ENCODE measurements at regions not wholly inside any gene's neighbourhood (a gene's known extent, or its start where the extent isn't known, plus 50 kb on each side); places are given as distances from the start of the nearest gene placed in this dataset.

DNA sequence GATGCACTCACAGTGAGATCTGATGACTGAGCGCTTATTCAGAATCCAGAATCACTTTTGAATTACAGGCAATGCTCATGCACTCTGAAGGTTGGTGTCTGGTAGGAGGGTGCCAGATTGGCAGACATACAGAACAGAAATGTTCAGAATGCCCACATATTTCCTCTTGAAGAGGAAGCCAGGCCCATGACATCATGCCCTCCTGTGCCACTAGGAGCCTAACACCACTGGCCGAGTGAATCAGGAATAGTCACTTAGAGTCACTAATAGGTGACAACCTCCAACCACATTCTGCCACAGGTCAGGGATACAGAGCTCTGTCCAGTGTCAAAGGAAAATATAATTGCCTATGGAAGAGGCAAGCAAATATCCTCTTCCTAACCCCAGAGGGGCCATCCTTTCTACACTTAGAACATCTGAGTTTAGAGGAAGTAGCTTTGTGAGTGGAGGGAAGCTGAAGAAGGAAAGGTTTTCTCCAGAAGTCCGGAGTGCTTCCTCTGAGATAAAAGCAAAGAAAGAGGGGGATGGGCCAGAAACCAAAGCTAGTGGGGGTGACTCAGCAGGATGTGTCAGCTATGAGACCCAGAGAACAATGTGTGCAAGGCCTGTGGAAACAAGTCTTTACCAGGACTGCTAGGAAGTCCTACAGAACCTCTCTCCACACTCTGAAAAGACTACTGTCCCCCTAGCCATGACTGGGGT, 838.8 kb downstream of the GRID1 start:
- H3K4me3 ChIP-seq = no peak overlapping the region
- intact Hi-C loops (cut with DNase I; ENCODE audit: low total_unique reads) (no loop called here), in situ Hi-C loops (cut with MboI; ENCODE audit: low sequenced_read_pairs in 4 of 4) (no loop called here)
- ATAC-seq (no peak), DNase-seq (no peak)
- no peak for TF ChIP-seq POLR2A (IDR thresholded peaks at IDR 0.05)
- TF ChIP-seq CTCF (IDR thresholded peaks at IDR 0.05 in 4 of 5, conservative IDR thresholded peaks at IDR 0.05 in 1 of 5) = no peak
- H3K27me3 ChIP-seq = no peaks in the 10 kb centered on the region
- no peaks in the 10 kb centered on the region for H3K9me3 ChIP-seq
- H3K27ac ChIP-seq = no peak overlapping the region
- H3K4me1 ChIP-seq = no peaks in the 10 kb centered on the region
- H3K36me3 ChIP-seq = no peaks in the 10 kb centered on the region

GRCh38 chr10:85528318-85528652, 838.3 kb downstream of the GRID1 start:
- intact Hi-C loops (cut with DNase I; ENCODE audit: low total_unique reads) (no loop called here), in situ Hi-C loops (cut with MboI; ENCODE audit: low sequenced_read_pairs in 4 of 4) (no loop called here)
- DNase-seq = no peak
- H3K4me1 ChIP-seq = no peaks in the 10 kb centered on the region
- H3K27ac ChIP-seq = no peak overlapping the region
- H3K36me3 ChIP-seq = no peaks in the 10 kb centered on the region
- no peak for ATAC-seq
- no peak for TF ChIP-seq CTCF (IDR thresholded peaks at IDR 0.05 in 4 of 5, conservative IDR thresholded peaks at IDR 0.05 in 1 of 5)
- TF ChIP-seq POLR2A (IDR thresholded peaks at IDR 0.05) = no peak
- no peak overlapping the region for H3K4me3 ChIP-seq
- no peaks in the 10 kb centered on the region for H3K9me3 ChIP-seq
- no peaks in the 10 kb centered on the region for H3K27me3 ChIP-seq

DNA sequence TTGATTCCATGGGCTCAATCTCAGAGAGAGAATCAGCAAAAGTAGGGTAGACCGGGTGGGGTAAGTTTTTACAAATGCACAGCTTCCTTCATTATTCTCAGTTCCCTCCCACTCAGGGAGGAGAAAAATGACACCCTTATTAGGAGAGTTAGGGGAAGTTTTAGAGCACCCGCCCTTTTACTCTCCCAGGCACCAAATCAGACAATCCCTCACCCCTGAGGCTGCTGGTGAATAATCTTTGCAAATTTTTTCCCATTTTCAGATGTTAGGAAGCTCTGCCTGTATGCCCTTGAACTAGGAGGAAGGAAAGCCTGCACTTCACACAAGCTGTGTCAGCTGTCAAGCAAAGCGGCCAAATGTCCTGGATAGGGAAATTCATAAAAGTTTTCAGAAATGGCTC, 834.9 kb downstream of the GRID1 start:
- Histone ChIP-seq H3K36me3 (no peaks in the 10 kb centered on the region), H3K27me3 (no peaks in the 10 kb centered on the region), H3K9me3 (no peaks in the 10 kb centered on the region), H3K27ac (no peak overlapping the region), H3K4me3 (no peak overlapping the region), H3K4me1 (no peaks in the 10 kb centered on the region)
- DNase-seq (no peak), ATAC-seq (no peak)
- intact Hi-C loops (cut with DNase I; ENCODE audit: low total_unique reads) (no loop called here), in situ Hi-C loops (cut with MboI; ENCODE audit: low sequenced_read_pairs in 4 of 4) (no loop called here)
- TF ChIP-seq CTCF (IDR thresholded peaks at IDR 0.05 in 4 of 5, conservative IDR thresholded peaks at IDR 0.05 in 1 of 5) (no peak), POLR2A (IDR thresholded peaks at IDR 0.05) (no peak)

DNA sequence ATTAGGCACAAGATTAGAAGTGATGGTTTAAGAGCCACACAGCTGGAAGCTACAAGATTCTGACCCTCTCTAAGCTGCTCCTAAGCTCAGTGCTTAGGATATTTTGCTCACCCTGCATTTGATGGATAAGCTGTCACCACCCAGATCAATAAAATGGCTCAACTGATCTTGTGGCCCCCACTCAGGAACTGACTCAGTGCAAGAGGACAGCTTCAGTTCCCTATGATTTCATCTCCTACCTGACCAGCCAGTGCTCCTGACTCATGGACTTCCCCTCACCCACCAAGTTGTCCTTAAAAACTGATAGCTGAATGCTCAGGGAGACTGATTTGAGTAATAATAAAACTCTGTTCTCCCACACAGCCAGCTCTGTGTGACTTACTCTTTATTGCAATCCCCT, 833.8 kb downstream of the GRID1 start:
- ATAC-seq (no peak), DNase-seq (no peak)
- TF ChIP-seq POLR2A (IDR thresholded peaks at IDR 0.05) = no peak
- no peak for TF ChIP-seq CTCF (IDR thresholded peaks at IDR 0.05 in 4 of 5, conservative IDR thresholded peaks at IDR 0.05 in 1 of 5)
- H3K4me3 ChIP-seq = no peak overlapping the region
- H3K27me3 ChIP-seq = no peaks in the 10 kb centered on the region
- intact Hi-C loops (cut with DNase I; ENCODE audit: low total_unique reads) (no loop called here), in situ Hi-C loops (cut with MboI; ENCODE audit: low sequenced_read_pairs in 4 of 4) (no loop called here)
- H3K36me3 ChIP-seq = no peaks in the 10 kb centered on the region
- no peaks in the 10 kb centered on the region for H3K9me3 ChIP-seq
- H3K27ac ChIP-seq = no peak overlapping the region
- no peaks in the 10 kb centered on the region for H3K4me1 ChIP-seq

- intact Hi-C loops (cut with DNase I; ENCODE audit: low total_unique reads) (no loop called here), in situ Hi-C loops (cut with MboI; ENCODE audit: low sequenced_read_pairs in 4 of 4) (no loop called here)
- Histone ChIP-seq H3K4me3 (no peak overlapping the region), H3K9me3 (no peaks in the 10 kb centered on the region), H3K27ac (no peak overlapping the region), H3K36me3 (no peaks in the 10 kb centered on the region), H3K27me3 (no peaks in the 10 kb centered on the region), H3K4me1 (no peaks in the 10 kb centered on the region)
- no peak for TF ChIP-seq CTCF (IDR thresholded peaks at IDR 0.05 in 4 of 5, conservative IDR thresholded peaks at IDR 0.05 in 1 of 5)
- no peak for TF ChIP-seq POLR2A (IDR thresholded peaks at IDR 0.05)
- ATAC-seq = no peak
- DNase-seq = no peak
These were observed 830.7 kb downstream of the GRID1 start for GRCh38 chr10:85535926-85536325.
